ENCODE measurements at regions not wholly inside any gene's neighbourhood (a gene's known extent, or its start where the extent isn't known, plus 50 kb on each side); places are given as distances from the start of the nearest gene placed in this dataset.

DNA sequence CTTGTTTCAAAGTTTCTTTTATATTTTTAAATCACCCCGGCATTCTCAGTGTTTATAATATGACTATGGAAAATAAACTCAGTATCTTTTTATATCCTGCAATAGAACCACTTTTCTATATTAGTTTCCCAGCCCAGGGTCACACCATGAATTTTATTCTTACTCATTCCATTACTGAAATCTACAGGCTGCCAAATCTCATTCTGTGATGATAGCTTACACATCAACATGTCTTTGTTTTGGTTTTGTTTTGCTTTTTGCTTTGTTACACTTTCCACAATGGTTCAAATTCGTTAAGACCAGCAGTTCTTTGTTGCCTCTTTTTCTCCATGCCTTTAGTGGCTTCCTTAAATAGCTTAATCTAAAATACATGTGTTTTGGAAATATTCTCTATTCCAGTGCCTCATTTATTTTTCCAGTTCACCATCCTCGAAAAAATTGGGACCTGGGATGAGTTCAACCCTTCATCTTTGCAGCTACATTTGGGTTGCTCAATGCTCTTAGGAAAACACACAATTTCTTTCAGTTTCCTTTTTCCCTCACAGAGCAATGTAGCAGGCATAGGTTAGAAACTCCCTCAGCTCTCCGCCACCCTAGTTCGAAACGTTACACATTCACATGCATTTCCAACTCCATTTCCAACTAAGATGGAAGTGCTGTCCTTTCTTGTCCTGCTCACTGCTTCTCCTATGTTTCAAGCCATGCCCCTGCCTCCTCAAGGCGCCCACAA lies 1146.3 kb downstream of the MAT2B start:
- DNase-seq = no peak

DNA sequence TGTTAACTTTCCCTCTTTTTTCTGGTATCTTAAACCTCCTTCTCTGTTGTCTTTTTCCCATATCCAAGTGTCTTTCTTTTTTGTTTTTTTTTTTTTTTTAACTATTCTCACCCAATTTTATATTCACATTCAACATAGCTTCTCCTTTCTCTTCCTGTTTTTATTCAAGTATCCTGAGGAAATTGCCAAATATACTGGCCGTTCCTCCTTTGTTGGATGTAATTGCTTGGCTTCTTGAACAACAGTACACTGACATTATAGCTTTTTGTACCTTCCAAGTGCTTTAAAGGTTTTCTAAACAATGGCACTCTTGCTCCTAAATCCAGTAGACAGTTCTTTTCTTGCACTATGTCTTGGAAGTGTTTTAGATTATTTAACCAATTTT lies 1146.8 kb downstream of the MAT2B start:
- DNase-seq = no peak

- no peak for DNase-seq
These were observed 1158.0 kb downstream of the MAT2B start for GRCh38 chr5:164663198-164663989.

DNA sequence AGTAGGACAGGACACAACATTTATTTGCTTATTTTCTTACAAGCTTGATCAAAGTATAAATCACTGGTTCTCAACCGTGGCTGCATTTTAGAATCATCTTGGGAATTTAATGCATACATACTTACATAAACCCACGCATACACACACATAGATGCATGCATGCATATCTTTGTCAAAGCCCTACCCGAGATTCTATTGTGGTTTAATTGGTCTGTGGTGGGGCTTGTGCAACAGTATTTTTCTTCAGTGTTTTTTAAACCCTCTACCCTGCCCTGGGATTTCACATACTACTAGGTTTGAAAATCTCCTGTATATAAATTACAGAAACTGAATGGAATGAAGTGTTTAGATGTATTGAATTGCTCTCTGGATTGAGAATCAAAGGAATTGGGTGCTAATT lies 1166.2 kb downstream of the MAT2B start:
- no peak for DNase-seq

DNA sequence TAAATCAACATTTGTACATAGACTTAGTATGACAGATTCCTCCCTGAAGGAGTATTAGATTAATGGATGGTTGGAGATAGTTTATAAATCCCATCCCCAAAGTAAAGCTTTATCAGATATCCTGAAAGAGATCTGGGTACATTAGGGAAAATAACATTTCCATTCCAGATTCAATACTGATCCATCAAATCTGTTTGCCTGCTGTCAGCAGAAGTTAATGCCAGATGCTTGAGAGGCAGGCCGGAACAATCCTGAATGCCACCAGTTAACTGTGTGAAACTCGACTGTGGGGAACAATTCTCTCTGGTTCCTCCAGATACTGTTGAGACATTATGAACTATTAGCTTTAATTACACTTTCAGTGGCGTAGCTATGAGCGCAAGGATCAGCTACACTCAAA lies 1166.8 kb downstream of the MAT2B start:
- no peak for DNase-seq

DNA sequence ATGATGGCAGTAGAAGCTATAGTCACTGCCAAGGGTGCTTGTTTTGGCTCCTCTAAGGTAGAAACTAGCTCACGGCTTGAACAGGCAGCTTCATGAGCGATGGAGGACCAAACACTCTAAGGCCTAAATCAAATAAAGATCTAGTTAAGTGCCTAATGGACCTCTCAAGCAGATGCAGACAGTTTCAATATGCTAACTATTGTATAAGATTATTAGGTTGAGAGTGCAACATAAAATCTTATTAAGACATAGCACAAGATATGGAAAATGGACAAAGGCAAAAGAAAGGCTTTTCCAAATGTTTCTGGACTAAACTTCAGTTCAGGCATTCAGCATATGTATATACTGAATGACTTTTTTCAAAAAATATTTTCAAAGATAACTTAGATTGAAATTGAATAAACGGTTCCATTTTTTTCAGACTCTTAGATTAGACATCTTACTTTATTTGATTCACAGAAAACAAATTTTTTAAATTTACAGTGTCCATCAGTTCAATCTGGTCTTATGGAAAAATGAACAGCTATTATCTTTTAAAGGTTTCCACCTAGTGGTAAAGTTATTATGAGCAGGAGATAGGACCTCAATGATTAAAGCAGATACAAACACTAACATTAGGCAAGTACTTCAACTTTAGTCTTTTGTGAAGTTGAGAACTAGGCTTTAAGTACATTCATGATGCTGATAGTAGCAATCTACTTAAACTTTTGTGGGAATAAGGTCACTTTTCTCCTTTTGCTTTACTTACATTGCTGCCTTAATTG lies 1167.7 kb downstream of the MAT2B start:
- DNase-seq = peak; percentile 4

- DNase-seq = no peak
These were observed 1174.0 kb downstream of the MAT2B start for GRCh38 chr5:164679461-164679860.

GRCh38 chr5:164680216-164680615 lies 1174.8 kb downstream of the MAT2B start:
- no peak for DNase-seq

- no peak for DNase-seq
These were observed 1175.5 kb downstream of the MAT2B start for GRCh38 chr5:164680812-164681520.

DNA sequence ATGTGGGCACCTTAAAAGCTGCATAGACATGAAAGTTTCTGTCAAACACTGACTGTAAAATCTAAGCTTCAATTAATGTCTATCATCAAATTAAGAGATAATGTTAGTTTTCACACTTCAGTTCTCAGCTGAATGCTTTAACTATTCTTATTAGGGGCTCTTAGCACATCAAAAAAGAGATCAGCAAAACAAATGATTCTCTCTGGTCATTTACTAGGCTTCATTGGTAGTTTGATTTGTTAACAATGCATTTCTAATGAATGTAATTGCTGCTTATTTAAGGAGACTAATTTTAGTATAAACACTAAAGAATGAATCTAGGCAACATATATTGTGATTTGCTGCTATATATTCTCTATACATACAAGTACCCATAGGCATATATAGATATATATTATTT lies 1182.0 kb downstream of the MAT2B start:
- DNase-seq = no peak

- no peak for DNase-seq
These were observed 1183.0 kb downstream of the MAT2B start for GRCh38 chr5:164688437-164688836.

DNA sequence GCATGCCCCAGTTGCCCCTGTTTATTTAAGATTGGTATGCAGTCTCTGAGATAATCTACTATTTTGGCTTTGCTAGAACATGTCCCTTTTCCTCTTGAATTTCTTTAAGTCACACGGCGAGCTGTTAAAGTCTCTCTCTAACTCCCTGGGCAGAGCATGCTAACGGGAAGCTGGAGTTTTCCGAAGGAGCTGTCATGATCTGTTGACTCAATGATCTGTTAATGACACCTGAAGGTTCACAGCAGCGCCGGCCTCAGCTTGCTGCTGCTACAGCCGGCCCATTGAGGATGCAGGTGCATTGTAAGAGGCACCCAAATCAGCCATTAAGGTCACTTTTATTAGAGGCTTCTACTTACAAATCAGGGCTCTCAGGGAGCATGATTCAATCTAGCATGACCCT lies 1203.4 kb downstream of the MAT2B start:
- DNase-seq = no peak

DNA sequence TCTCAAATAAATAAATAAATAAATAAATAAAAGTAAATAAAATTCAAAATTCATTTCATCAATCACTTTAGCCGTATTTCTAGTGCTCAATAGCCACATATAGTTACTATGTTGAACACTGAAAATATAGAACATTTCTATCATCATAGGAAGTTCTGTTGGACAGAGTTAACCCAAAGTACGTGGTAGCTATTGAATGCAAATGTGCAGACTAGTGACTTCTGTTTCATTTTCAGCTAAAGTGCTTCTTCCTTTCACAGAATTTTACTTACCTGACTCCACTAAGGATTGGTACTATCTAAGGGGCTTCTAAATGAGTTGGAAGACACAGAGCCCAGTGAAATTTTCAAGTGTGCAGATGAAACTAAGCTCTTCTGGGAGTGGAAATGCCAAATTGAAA lies 1208.3 kb downstream of the MAT2B start:
- DNase-seq = no peak

DNA sequence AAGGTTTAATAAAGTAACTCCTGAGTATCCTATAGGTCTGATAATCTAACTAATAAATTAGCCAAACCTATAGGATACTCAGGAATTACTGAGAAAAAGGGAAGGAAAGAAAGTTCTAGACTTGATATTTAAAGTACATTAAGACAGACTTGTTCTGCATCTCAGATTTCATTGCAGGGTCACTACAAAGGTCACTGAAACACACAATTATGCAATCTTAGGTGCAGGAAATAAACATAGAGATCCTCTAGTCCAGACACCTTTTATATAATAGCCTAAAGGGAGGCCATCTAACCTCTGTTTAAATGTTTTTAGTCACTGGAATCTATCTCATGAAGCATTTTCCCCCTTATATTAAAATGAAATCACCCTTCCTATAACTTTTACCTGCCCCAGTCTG lies 1215.7 kb downstream of the MAT2B start:
- no peak for DNase-seq

DNA sequence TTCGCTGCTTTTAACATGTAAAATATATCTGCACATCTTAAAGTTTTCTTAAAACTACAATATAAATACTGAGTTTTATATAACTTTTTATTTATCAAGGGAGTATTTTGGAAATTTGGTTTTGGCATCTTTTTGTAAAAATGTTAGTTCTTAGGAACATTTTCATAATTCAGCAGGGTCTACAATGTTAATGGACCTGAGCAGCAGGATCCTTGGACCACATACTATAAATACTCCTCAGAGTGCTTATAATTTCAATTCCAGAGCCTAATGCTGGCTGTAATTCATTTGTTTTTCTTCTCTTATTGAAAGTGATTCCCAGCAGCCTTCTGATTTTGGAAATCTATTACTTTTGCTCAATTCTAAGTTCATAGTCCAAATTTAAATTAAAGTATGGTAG lies 1216.2 kb downstream of the MAT2B start:
- DNase-seq = no peak

DNA sequence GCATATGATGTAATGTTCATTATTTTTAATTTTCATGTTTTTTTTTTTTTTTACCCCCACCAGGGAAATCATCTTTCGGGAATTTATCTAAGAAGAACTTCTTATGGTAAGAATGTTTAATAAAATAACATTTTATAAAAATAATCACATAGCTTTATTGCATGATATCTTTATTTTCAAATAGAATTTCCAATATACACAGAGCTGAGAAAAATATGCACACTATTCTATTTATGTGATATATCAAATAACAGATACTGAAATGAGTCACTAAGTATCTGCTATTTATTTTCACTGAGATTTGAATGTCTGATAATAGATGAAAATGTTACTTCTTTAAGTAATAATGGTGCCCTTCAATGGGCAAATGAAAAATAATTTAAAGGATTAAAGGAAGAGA lies 1217.3 kb downstream of the MAT2B start:
- no peak for DNase-seq

DNA sequence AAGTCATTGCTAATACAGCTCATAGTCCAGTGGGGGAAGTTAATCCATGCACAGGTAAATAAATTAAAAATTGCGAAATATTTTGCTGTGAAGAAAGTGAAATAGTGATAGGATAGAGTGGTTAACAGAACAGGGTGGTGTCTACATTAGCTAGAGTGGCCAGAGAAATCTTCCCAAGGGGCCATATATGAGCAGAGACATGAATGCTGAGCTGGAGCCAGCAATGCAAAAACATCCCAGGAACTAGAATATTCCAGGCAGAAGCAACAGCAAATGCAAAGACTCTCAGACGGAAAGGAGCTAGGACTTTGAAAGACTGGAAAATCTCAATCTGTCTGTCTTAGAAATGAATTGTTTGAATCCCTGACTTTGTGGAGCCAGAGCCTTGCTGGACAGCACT lies 1221.6 kb downstream of the MAT2B start:
- DNase-seq = no peak

GRCh38 chr5:164728733-164729132 lies 1223.3 kb downstream of the MAT2B start:
- no peak for DNase-seq

- DNase-seq = no peak
These were observed 1229.9 kb downstream of the MAT2B start for GRCh38 chr5:164735334-164735733.

DNA sequence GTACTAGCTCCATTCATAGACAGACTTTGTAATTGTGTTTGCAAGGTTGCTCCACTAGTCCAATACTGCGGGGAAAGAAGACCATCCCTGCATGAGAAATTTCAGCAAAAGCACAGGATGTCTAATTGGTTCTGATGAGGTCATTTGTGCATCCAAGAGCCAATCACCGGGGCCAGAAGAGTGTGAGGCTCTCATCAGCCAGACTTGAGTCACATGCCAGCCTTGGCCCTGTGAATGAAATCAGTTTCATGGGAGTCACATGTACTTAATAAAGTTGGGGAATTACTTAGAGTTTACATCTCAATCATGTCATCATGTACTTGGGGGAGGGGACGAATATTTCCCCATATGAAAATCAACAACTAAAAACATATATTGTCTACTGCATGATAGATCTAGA lies 1236.0 kb downstream of the MAT2B start:
- no peak for DNase-seq

DNA sequence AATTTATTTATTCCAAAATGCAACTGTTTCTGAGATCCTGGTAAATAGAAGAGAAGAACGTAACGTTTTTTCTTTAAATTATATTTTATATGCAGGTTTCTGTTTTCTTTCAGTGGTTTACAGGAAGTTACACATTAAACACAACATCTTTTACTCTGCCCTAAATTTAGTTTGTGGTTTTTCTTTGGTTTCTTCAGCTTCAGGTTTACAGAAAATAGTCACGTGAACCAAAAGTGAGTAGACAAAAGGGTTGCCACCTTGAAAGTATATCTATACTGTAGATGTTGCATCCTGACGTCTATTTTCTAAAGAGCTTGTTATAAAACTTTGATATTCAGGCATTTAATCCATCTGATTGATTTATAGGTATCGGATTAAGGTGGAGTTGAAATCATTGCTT lies 1236.6 kb downstream of the MAT2B start:
- DNase-seq = no peak

- no peak for DNase-seq
These were observed 1241.3 kb downstream of the MAT2B start for GRCh38 chr5:164746723-164747122.

- DNase-seq = no peak
These were observed 1242.0 kb downstream of the MAT2B start for GRCh38 chr5:164747371-164747770.
